ENCODE measurements at regions not wholly inside any gene's neighbourhood (a gene's known extent, or its start where the extent isn't known, plus 50 kb on each side); places are given as distances from the start of the nearest gene placed in this dataset.
A peak's percentile ranks its signal among the peaks of the same experiment; 100 is the strongest.

GRCh38 chrX:46386511-46386910 is 158.7 kb downstream of the ZNF674 start:
- Mint-ChIP-seq H3K9me3 (ENCODE audit: unreplicated experiment) (peaks cover 7% of the 10 kb centered on the region), H3K4me1 (ENCODE audit: insufficient read depth, unreplicated experiment) (no peaks in the 10 kb centered on the region), H3K4me3 (ENCODE audit: unreplicated experiment) (no peak overlapping the region), H3K27me3 (ENCODE audit: insufficient read depth, unreplicated experiment) (peaks cover 48% of the 10 kb centered on the region), H3K27ac (ENCODE audit: low read depth, unreplicated experiment) (no peak overlapping the region), H3K36me3 (ENCODE audit: insufficient read depth, unreplicated experiment) (peaks cover 6% of the 10 kb centered on the region)
- TF ChIP-seq, protein P1, sequence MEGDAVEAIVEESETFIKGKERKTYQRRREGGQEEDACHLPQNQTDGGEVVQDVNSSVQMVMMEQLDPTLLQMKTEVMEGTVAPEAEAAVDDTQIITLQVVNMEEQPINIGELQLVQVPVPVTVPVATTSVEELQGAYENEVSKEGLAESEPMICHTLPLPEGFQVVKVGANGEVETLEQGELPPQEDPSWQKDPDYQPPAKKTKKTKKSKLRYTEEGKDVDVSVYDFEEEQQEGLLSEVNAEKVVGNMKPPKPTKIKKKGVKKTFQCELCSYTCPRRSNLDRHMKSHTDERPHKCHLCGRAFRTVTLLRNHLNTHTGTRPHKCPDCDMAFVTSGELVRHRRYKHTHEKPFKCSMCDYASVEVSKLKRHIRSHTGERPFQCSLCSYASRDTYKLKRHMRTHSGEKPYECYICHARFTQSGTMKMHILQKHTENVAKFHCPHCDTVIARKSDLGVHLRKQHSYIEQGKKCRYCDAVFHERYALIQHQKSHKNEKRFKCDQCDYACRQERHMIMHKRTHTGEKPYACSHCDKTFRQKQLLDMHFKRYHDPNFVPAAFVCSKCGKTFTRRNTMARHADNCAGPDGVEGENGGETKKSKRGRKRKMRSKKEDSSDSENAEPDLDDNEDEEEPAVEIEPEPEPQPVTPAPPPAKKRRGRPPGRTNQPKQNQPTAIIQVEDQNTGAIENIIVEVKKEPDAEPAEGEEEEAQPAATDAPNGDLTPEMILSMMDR (IDR thresholded peaks at IDR 0.05; ENCODE audit: unreplicated experiment): peak; percentile 24
- peak; percentile 7 for DNase-seq (ENCODE audit: unreplicated experiment)
- no TSS peak for BruUV-seq (replicated peaks)
- intact Hi-C loops (cut with micrococcal nuclease): no loop called here
- ChIA-PET POLR2A (interaction anchor here (0.6 to 1.1 kb wide), 3 partner anchors 52 to 871 kb away, joined by 3 read pairs; no protein-coding TSS in a partner anchor), CTCF (interaction anchor here (0.9 to 1.6 kb wide), 5 partner anchors 12 to 871 kb away, joined by 3 to 7 read pairs (median 3); no protein-coding TSS in a partner anchor)

DNA sequence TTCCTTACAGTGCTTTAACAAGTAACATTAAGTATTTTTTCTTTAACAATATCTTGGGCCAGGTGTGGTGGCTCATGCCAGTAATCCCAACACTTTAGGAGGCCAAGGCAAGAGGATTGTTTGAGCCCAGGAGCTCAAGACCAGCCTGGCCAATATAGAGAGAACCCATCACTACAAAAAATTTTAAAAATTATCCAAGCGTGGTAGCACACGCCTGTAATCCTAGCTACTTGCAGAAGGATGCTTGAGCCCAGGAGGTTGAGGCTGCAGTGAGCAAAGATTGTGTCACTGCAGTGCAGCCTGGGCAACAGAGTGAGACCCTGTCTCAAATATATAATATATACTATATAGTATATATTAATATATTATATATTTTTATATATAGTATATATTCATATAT is 162.2 kb downstream of the ZNF674 start:
- H3K27ac Mint-ChIP-seq (ENCODE audit: low read depth, unreplicated experiment): no peak overlapping the region
- TF ChIP-seq, protein P1 (IDR thresholded peaks at IDR 0.05; ENCODE audit: unreplicated experiment): no peak
- intact Hi-C loops (cut with micrococcal nuclease): loop anchor here (5.0 kb wide), 1 partner anchor 259 kb away; no protein-coding TSS in a partner anchor
- H3K4me3 Mint-ChIP-seq (ENCODE audit: unreplicated experiment): no peak overlapping the region
- BruUV-seq (replicated peaks): no TSS peak
- H3K9me3 Mint-ChIP-seq (ENCODE audit: unreplicated experiment): peaks cover 7% of the 10 kb centered on the region
- CTCF ChIA-PET: interaction anchor here (2.4 kb wide), 1 partner anchor 25 kb away, joined by 14 read pairs; no protein-coding TSS in a partner anchor
- peaks cover 62% of the 10 kb centered on the region for H3K27me3 Mint-ChIP-seq (ENCODE audit: insufficient read depth, unreplicated experiment)
- no peak for DNase-seq (ENCODE audit: unreplicated experiment)
- POLR2A ChIA-PET: no interaction called here
- H3K36me3 Mint-ChIP-seq (ENCODE audit: insufficient read depth, unreplicated experiment): no peaks in the 10 kb centered on the region
- H3K4me1 Mint-ChIP-seq (ENCODE audit: insufficient read depth, unreplicated experiment): no peaks in the 10 kb centered on the region

DNA sequence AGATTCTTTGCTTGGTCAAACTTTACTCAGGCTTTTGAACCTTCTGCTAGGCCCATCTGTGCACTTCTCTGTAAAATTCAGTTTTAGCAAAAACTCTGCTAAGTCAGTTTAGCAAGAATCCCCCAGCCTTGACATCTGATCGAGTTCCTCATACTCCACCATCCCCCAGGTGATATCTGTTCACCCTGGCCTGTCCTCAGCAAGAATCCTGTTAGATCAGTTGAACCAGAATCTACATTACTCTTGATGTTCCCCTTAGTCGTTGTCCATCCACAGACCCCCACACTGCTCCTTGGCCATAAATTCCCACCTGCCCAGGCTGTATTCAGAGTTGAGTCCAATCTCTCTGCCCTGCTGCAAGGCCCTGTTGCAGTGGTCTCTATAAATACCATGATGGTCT is 162.6 kb downstream of the ZNF674 start:
- Mint-ChIP-seq H3K9me3 (ENCODE audit: unreplicated experiment) (peaks cover 7% of the 10 kb centered on the region), H3K4me3 (ENCODE audit: unreplicated experiment) (no peak overlapping the region)
- no TSS peak for BruUV-seq (replicated peaks)

DNA sequence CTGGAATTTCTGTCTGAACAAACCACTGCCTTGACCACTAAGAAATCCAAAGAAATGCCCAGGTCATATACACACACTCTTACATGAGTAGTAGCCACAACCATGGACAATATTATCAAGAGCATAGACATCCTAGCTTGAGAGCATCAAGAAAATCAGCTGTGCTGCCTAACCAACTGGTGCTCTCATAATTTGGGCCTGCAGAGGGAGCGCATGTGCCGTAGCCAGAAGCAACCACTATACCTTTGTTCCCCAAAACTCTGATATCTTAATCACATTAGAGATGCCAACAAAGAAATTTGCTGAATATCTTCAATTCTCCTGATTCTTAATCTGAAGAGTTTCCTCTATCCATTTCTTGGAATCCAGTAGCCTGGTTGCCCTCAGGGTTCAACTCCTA is 163.6 kb downstream of the ZNF674 start:
- DNase-seq (ENCODE audit: unreplicated experiment): peak; percentile 40
- no peaks in the 10 kb centered on the region for H3K4me1 Mint-ChIP-seq (ENCODE audit: insufficient read depth, unreplicated experiment)
- peaks cover 7% of the 10 kb centered on the region for H3K9me3 Mint-ChIP-seq (ENCODE audit: unreplicated experiment)
- TF ChIP-seq, protein P1 (IDR thresholded peaks at IDR 0.05; ENCODE audit: unreplicated experiment): peak; percentile 53
- BruUV-seq (replicated peaks): no TSS peak
- ChIA-PET CTCF (interaction anchor here (0.7 to 2.4 kb wide), 4 partner anchors 10 to 528 kb away, joined by 3 to 14 read pairs (median 4); no protein-coding TSS in a partner anchor), POLR2A (no interaction called here)
- H3K27ac Mint-ChIP-seq (ENCODE audit: low read depth, unreplicated experiment): no peak overlapping the region
- H3K4me3 Mint-ChIP-seq (ENCODE audit: unreplicated experiment): no peak overlapping the region
- peaks cover 54% of the 10 kb centered on the region for H3K27me3 Mint-ChIP-seq (ENCODE audit: insufficient read depth, unreplicated experiment)
- intact Hi-C loops (cut with micrococcal nuclease): loop anchor here (5.0 kb wide), 1 partner anchor 261 kb away; no protein-coding TSS in a partner anchor
- no peaks in the 10 kb centered on the region for H3K36me3 Mint-ChIP-seq (ENCODE audit: insufficient read depth, unreplicated experiment)

More for the DNA sequence above, 162.6 kb downstream of the ZNF674 start:
- TF ChIP-seq, protein P1 (IDR thresholded peaks at IDR 0.05; ENCODE audit: unreplicated experiment): no peak
- Mint-ChIP-seq H3K36me3 (ENCODE audit: insufficient read depth, unreplicated experiment) (no peaks in the 10 kb centered on the region), H3K27me3 (ENCODE audit: insufficient read depth, unreplicated experiment) (peaks cover 61% of the 10 kb centered on the region), H3K27ac (ENCODE audit: low read depth, unreplicated experiment) (no peak overlapping the region), H3K4me1 (ENCODE audit: insufficient read depth, unreplicated experiment) (no peaks in the 10 kb centered on the region)
- intact Hi-C loops (cut with micrococcal nuclease): loop anchor here (5.0 kb wide), 1 partner anchor 260 kb away; no protein-coding TSS in a partner anchor
- POLR2A ChIA-PET: no interaction called here
- DNase-seq (ENCODE audit: unreplicated experiment): no peak
- CTCF ChIA-PET: interaction anchor here (2.4 kb wide), 1 partner anchor 25 kb away, joined by 14 read pairs; no protein-coding TSS in a partner anchor
